GM12878 (cell line): ENCODE measurements at regions not wholly inside any gene's neighbourhood (a gene's known extent, or its start where the extent isn't known, plus 50 kb on each side); places are given as distances from the start of the nearest gene placed in this dataset.

Experiments used
- TAF1 ChIP-seq: IDR thresholded peaks from 2 replicates; pipeline ENCODE4 v1.6.1; 2011; ENCODE audit warnings: mild to moderate bottlenecking, low read depth, low read length, borderline replicate concordance
- TF ChIP-seq, protein P1 (sequence below), 3 experiments: IDR thresholded peaks in 2 of 3; conservative IDR thresholded peaks in 1 of 3; 2 replicates each; pipeline ENCODE4 v1.5.1; 2011; ENCODE audit warnings: low read depth in 3 of 3, low read length in 3 of 3, mild to moderate bottlenecking in 3 of 3, control low read depth in 2 of 3, moderate library complexity in 2 of 3, inconsistent platforms in 1 of 3, mixed read lengths in 1 of 3; ENCODE audit not compliant: control insufficient read depth in 2 of 3, insufficient read depth in 1 of 3; ENCODE audit errors: extremely low read depth in 1 of 3

DNA sequence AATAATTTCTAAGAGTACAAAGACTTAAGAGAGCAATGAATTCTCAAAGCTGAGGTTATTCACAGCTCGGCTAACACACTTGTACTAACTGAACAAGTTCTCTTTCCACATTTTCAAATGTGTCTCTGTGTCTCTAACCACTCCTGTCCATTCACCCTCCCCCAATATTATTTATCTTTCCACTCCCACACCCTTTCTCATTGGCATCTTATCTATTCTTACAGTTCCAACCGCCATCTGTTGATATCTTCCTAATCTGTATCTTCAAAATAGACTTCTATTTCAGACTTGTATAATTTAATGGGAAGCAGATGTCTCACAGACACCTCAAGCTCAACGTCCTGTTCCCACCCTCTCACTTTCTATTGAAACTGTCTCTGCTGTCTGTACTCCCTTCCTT, 205.9 kb downstream of the ANXA1 start:
- TF ChIP-seq, protein P1, sequence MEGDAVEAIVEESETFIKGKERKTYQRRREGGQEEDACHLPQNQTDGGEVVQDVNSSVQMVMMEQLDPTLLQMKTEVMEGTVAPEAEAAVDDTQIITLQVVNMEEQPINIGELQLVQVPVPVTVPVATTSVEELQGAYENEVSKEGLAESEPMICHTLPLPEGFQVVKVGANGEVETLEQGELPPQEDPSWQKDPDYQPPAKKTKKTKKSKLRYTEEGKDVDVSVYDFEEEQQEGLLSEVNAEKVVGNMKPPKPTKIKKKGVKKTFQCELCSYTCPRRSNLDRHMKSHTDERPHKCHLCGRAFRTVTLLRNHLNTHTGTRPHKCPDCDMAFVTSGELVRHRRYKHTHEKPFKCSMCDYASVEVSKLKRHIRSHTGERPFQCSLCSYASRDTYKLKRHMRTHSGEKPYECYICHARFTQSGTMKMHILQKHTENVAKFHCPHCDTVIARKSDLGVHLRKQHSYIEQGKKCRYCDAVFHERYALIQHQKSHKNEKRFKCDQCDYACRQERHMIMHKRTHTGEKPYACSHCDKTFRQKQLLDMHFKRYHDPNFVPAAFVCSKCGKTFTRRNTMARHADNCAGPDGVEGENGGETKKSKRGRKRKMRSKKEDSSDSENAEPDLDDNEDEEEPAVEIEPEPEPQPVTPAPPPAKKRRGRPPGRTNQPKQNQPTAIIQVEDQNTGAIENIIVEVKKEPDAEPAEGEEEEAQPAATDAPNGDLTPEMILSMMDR (IDR thresholded peaks at IDR 0.05 in 2 of 3, conservative IDR thresholded peaks at IDR 0.05 in 1 of 3; ENCODE audit: control insufficient read depth in 2 of 3, extremely low read depth in 1 of 3, insufficient read depth in 1 of 3, low read depth in 3 of 3, low read length in 3 of 3) = no peak
- no peak for TF ChIP-seq TAF1
